K562 (cell line): ENCODE measurements at regions not wholly inside any gene's neighbourhood (a gene's known extent, or its start where the extent isn't known, plus 50 kb on each side); places are given as distances from the start of the nearest gene placed in this dataset.
A peak's percentile ranks its signal among the peaks of the same experiment; 100 is the strongest.

Experiments used
- ATAC-seq: fragments of 200-7000 bp; cut with Tn5 transposase; 3 replicates; pipeline ENCODE4 v1.9.1; 2020; ENCODE audit warnings: moderate library complexity
- BruUV-seq: library from RNA; stranded (reverse); fragments of 400-500 nt; replicated peaks from 2 replicates; lab custom pipeline; 2021; lab: Mats Ljungman, UMichigan
- CTCF ChIA-PET: fragments of 300-600 bp; formaldehyde crosslinking; extraction: SDS; loops from one replicate; lab custom pipeline; 2021; ENCODE audit warnings: low intra/inter-chr PET ratio; lab: Yijun Ruan, JAX
- POLR2A ChIA-PET: fragments of 300-600, 350-650 bp; sonication (Branson Sonifier 250); formaldehyde crosslinking; extraction: SDS; loops from one replicate; lab custom pipeline; 2021; ENCODE audit warnings: antibody characterized with exemption, inconsistent platforms; lab: Yijun Ruan, JAX
- DNase-seq, 4 experiments: peaks; one replicate each; pipeline versions ENCODE4 v3.0.0 to v3.0.0-alpha.2; 2011 to 2018; ENCODE audit warnings: low spot score in 3 of 4, mixed read lengths in 3 of 4; ENCODE audit errors: extremely low read depth in 1 of 4
- FAIRE-seq: peaks from 2 replicates; lab custom pipeline; 2011; peaks lifted over from hg19 to GRCh38; lab: Jason Lieb, UNC
- H2AFZ ChIP-seq: 2 replicates; pipeline ENCODE4 v1.6.0; 2011; ENCODE audit warnings: low read depth, low read length, control low read depth, inconsistent platforms
- H3K27ac ChIP-seq: fragments of 200-600 bp; 3 replicates; pipeline ENCODE4 v1.8.0; 2011; ENCODE audit warnings: low read depth, mild to moderate bottlenecking, control low read depth, inconsistent platforms, low read length, moderate library complexity, mixed read lengths; ENCODE audit errors: extremely low read depth
- H3K27me3 ChIP-seq, 2 experiments: fragments of 300-600 bp in 1 of 2; 2 replicates in 1 of 2; 3 replicates in 1 of 2; pipeline versions ENCODE4 v1.6.0 to v1.8.0; 2011; ENCODE audit warnings: inconsistent platforms in 2 of 2, low read length in 2 of 2, mild to moderate bottlenecking in 1 of 2, mixed read lengths in 1 of 2, moderate library complexity in 1 of 2; ENCODE audit not compliant: control insufficient read depth in 2 of 2, insufficient read depth in 2 of 2
- H3K36me3 ChIP-seq: fragments of 300-600 bp; 3 replicates; pipeline ENCODE4 v1.8.0; 2011; ENCODE audit warnings: mild to moderate bottlenecking, low read length, inconsistent platforms; ENCODE audit not compliant: control insufficient read depth, insufficient read depth
- H3K4me1 ChIP-seq, 2 experiments: fragments of 200-600 bp in 1 of 2; replicated peaks in 1 of 2; 2 replicates in 1 of 2; 3 replicates in 1 of 2; pipeline versions ENCODE4 v1.5.1 to v1.8.0; 2011; ENCODE audit warnings: inconsistent platforms in 2 of 2, low read length in 2 of 2, mild to moderate bottlenecking in 1 of 2, mixed read lengths in 1 of 2, moderate library complexity in 1 of 2; ENCODE audit not compliant: control insufficient read depth in 2 of 2, insufficient read depth in 2 of 2
- H3K4me2 ChIP-seq: 2 replicates; pipeline ENCODE4 v1.6.1; 2011; ENCODE audit warnings: low read length, control low read depth, inconsistent platforms, mixed read lengths; ENCODE audit not compliant: insufficient read depth
- H3K4me3 ChIP-seq: fragments of 200-600 bp; sonication (generic), shearing (Covaris generic); 2 replicates; pipeline ENCODE4 v1.5.1; 2016; ENCODE audit warnings: control low read depth, inconsistent platforms
- H3K79me2 ChIP-seq: fragments of 200-600 bp; 3 replicates; pipeline ENCODE4 v1.8.0; 2011; ENCODE audit warnings: low read length, inconsistent platforms; ENCODE audit not compliant: control insufficient read depth, insufficient read depth
- H3K9ac ChIP-seq, 2 experiments: 2 replicates each; pipeline versions ENCODE4 v1.6.0 to v1.6.1; 2011; ENCODE audit warnings: low read depth in 2 of 2, low read length in 2 of 2, control low read depth in 1 of 2, inconsistent platforms in 1 of 2, mild to moderate bottlenecking in 1 of 2, mixed read lengths in 1 of 2; ENCODE audit not compliant: insufficient read depth in 1 of 2
- H3K9me1 ChIP-seq: one replicate; pipeline ENCODE4 v1.6.0; 2011; ENCODE audit warnings: inconsistent platforms, mild to moderate bottlenecking, low read length, moderate library complexity; ENCODE audit not compliant: control insufficient read depth, insufficient read depth
- H3K9me3 ChIP-seq: replicated peaks from 2 replicates; pipeline ENCODE4 v1.5.1; 2011; ENCODE audit warnings: low read depth, low read length, inconsistent platforms; ENCODE audit not compliant: control insufficient read depth, insufficient read depth
- H4K20me1 ChIP-seq: replicated peaks from 2 replicates; pipeline ENCODE4 v1.6.1; 2011; ENCODE audit warnings: low read length, inconsistent platforms, mixed read lengths; ENCODE audit not compliant: control insufficient read depth, insufficient read depth
- MAZ ChIP-seq, 2 experiments: fragments of 450-650 bp in 1 of 2; sonication (generic) in 1 of 2; formaldehyde crosslinking; IDR thresholded peaks in 1 of 2; conservative IDR thresholded peaks in 1 of 2; 2 replicates each; pipeline versions ENCODE4 v1.4.0 to v1.5.0; 2020; ENCODE audit warnings: mild to moderate bottlenecking in 1 of 2, missing genetic modification reagents in 1 of 2
- WGBS: fragments of 100-300 bp; shearing (Covaris generic); methylation state at CpG from one replicate; pipeline ENCODE4 v1.1.6; 2016; ENCODE audit warnings: low coverage, mixed read lengths; ENCODE audit not compliant: insufficient coverage; ENCODE audit errors: missing lambda C conversion rate; 5-methylcytosine and 5-hydroxymethylcytosine counted together
- in situ Hi-C: fragments of 300-500 bp; cut with MboI; formaldehyde crosslinking; loops from 4 replicates; pipeline ENCODE4 v1.15.0; 2018; ENCODE audit warnings: inconsistent platforms, mixed read lengths
- intact Hi-C: fragments of 100-400 bp; cut with micrococcal nuclease; formaldehyde crosslinking; loops from 2 replicates; pipeline ENCODE4 v1.14.2; 2022
- TF ChIP-seq, protein P1 (sequence below), 3 experiments: fragments of 200-800 bp in 1 of 3; fragments of 250-450 bp in 1 of 3; fragments of 450-650 bp in 1 of 3; sonication (Bioruptor Pico) in 1 of 3; sonication (Bioruptor generic) in 1 of 3; formaldehyde crosslinking in 1 of 3; IDR thresholded peaks; 2 replicates each; pipeline versions ENCODE4 v1.6.1 to v1.8.0; 2016 to 2022; ENCODE audit warnings: mild to moderate bottlenecking in 2 of 3, missing genetic modification characterization in 2 of 3, missing compliant biosample characterization in 1 of 3, moderate library complexity in 1 of 3

- H3K27me3 ChIP-seq: no peaks in the 10 kb centered on the region
- H2AFZ ChIP-seq: no peak overlapping the region
- ChIA-PET POLR2A (no interaction called here), CTCF (no interaction called here)
- H3K4me3 ChIP-seq: no peak overlapping the region
- intact Hi-C loops (no loop called here), in situ Hi-C loops (no loop called here)
- H3K4me1 ChIP-seq: no peaks in the 10 kb centered on the region; a peak in 1 of 5 replicates
- H3K9me1 ChIP-seq: no peaks in the 10 kb centered on the region
- H3K4me2 ChIP-seq: no peak overlapping the region
- ATAC-seq (no peak), DNase-seq (no peak), FAIRE-seq (no peak)
- no peak overlapping the region for H3K27ac ChIP-seq
- TF ChIP-seq, protein P1, sequence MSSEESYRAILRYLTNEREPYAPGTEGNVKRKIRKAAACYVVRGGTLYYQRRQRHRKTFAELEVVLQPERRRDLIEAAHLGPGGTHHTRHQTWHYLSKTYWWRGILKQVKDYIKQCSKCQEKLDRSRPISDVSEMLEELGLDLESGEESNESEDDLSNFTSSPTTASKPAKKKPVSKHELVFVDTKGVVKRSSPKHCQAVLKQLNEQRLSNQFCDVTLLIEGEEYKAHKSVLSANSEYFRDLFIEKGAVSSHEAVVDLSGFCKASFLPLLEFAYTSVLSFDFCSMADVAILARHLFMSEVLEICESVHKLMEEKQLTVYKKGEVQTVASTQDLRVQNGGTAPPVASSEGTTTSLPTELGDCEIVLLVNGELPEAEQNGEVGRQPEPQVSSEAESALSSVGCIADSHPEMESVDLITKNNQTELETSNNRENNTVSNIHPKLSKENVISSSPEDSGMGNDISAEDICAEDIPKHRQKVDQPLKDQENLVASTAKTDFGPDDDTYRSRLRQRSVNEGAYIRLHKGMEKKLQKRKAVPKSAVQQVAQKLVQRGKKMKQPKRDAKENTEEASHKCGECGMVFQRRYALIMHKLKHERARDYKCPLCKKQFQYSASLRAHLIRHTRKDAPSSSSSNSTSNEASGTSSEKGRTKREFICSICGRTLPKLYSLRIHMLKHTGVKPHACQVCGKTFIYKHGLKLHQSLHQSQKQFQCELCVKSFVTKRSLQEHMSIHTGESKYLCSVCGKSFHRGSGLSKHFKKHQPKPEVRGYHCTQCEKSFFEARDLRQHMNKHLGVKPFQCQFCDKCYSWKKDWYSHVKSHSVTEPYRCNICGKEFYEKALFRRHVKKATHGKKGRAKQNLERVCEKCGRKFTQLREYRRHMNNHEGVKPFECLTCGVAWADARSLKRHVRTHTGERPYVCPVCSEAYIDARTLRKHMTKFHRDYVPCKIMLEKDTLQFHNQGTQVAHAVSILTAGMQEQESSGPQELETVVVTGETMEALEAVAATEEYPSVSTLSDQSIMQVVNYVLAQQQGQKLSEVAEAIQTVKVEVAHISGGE (CRISPR knock-in tag; IDR thresholded peaks at IDR 0.05): 0 out of 6 replicates have a peak, but pooled peaks of 1 of the 3 experiments have one; percentile 26
- TF ChIP-seq MAZ (CRISPR knock-in tag; conservative IDR thresholded peaks at IDR 0.05 in 1 of 2, IDR thresholded peaks at IDR 0.05 in 1 of 2): no peak
- H3K9me3 ChIP-seq: no peaks in the 10 kb centered on the region
- no peak overlapping the region for H3K9ac ChIP-seq
- no peaks in the 10 kb centered on the region for H3K79me2 ChIP-seq
- H4K20me1 ChIP-seq: no peaks in the 10 kb centered on the region; the same call in 1 of the 2 replicates
- 0% methylated on average over 1 of the region's 1 CpG for WGBS
- no peaks in the 10 kb centered on the region for H3K36me3 ChIP-seq
- BruUV-seq: no TSS peak
These were observed 184.4 kb downstream of the CDH26 start for GRCh38 chr20:60142587-60142986.
